HCT116 (cell line): ENCODE measurements at regions not wholly inside any gene's neighbourhood (a gene's known extent, or its start where the extent isn't known, plus 50 kb on each side); places are given as distances from the start of the nearest gene placed in this dataset.

Experiments
- ATAC-seq: fragments of 200-7000 bp; cut with Tn5 transposase; 2 replicates; pipeline ENCODE4 v1.9.1; 2020; ENCODE audit warnings: mild to moderate bottlenecking, moderate library complexity
- BruUV-seq: library from RNA; stranded (reverse); fragments of 400-500 nt; replicated peaks from 2 replicates; lab custom pipeline; 2021; lab: Mats Ljungman, UMichigan
- CTCF ChIA-PET: fragments of 300-600 bp; sonication (Branson Sonifier 250); formaldehyde crosslinking; loops from one replicate; lab custom pipeline; 2021; ENCODE audit warnings: antibody characterized with exemption; lab: Charles Lee
- POLR2A ChIA-PET: fragments of 300-600, 350-600 bp; sonication (Branson Sonifier 250); formaldehyde crosslinking; loops from one replicate; lab custom pipeline; 2021; ENCODE audit warnings: antibody characterized with exemption; lab: Charles Lee
- RAD21 ChIA-PET, 2 experiments: fragments of 300-600 bp; sonication (Branson Sonifier 250); formaldehyde crosslinking; loops; one replicate each; lab custom pipeline; 2023; ENCODE audit warnings: low total read pairs in 2 of 2; ENCODE audit not compliant: uncharacterized antibody in 2 of 2, unreplicated experiment in 2 of 2, low non-redundant PET in 1 of 2; lab: Charles Lee
- DNase-seq: peaks from one replicate; pipeline ENCODE4 v3.0.0-alpha.2; 2010; ENCODE audit warnings: low read depth, low spot score
- H2AFZ ChIP-seq: fragments of 200-600 bp; shearing (Covaris generic), sonication (generic); 2 replicates; pipeline ENCODE4 v1.6.1; 2017; ENCODE audit warnings: low read depth, mixed run types, mixed read lengths, antibody characterized with exemption, low read length; ENCODE audit not compliant: poor library complexity, severe bottlenecking
- H3K27ac ChIP-seq: 2 replicates; pipeline ENCODE4 v1.5.1; 2012; ENCODE audit warnings: low read depth, low read length
- H3K27me3 ChIP-seq: fragments of 200-600 bp; sonication (generic); 2 replicates; pipeline ENCODE4 v1.6.1; 2016; ENCODE audit warnings: mixed run types, low read length, mixed read lengths; ENCODE audit not compliant: insufficient read depth
- H3K36me3 ChIP-seq, 2 experiments: fragments of 200-500 bp in 1 of 2; fragments of 200-600 bp in 1 of 2; sonication (Bioruptor generic) in 1 of 2; sonication (generic) in 1 of 2; 2 replicates each; pipeline versions ENCODE4 v1.5.1 to v1.6.1; 2014 to 2016; ENCODE audit warnings: low read length in 2 of 2, inconsistent platforms in 1 of 2, mixed read lengths in 1 of 2, mixed run types in 1 of 2; ENCODE audit not compliant: insufficient read depth in 2 of 2, control insufficient read depth in 1 of 2
- H3K4me1 ChIP-seq, 2 experiments: fragments of 200-600 bp in 1 of 2; sonication (generic) in 1 of 2; 2 replicates each; pipeline versions ENCODE4 v1.5.1 to v1.6.1; 2012 to 2017; ENCODE audit warnings: low read length in 2 of 2, inconsistent platforms in 1 of 2, mild to moderate bottlenecking in 1 of 2, mixed read lengths in 1 of 2, mixed run types in 1 of 2, moderate library complexity in 1 of 2; ENCODE audit not compliant: insufficient read depth in 2 of 2, control insufficient read depth in 1 of 2
- H3K4me2 ChIP-seq: fragments of 200-600 bp; sonication (generic); 2 replicates; pipeline ENCODE4 v1.6.1; 2017; ENCODE audit warnings: mixed run types, low read length, mixed read lengths
- H3K4me3 ChIP-seq, 2 experiments: fragments of 200-600 bp in 1 of 2; sonication (generic) in 1 of 2; replicated peaks in 1 of 2; 2 replicates each; pipeline ENCODE4 v1.5.1; 2011 to 2016; ENCODE audit warnings: low read length in 2 of 2, control low read depth in 1 of 2, low read depth in 1 of 2, mild to moderate bottlenecking in 1 of 2, mixed read lengths in 1 of 2, mixed run types in 1 of 2
- H3K79me2 ChIP-seq: fragments of 200-600 bp; sonication (generic); 2 replicates; pipeline ENCODE4 v1.6.1; 2017; ENCODE audit warnings: mild to moderate bottlenecking, mixed run types, low read length, moderate library complexity, mixed read lengths; ENCODE audit not compliant: insufficient read depth
- H3K9ac ChIP-seq: fragments of 200-600 bp; sonication (generic); 2 replicates; pipeline ENCODE4 v1.6.1; 2016; ENCODE audit warnings: low read length, mixed read lengths
- H3K9me2 ChIP-seq: fragments of 200-600 bp; sonication (generic), shearing (Covaris generic); 2 replicates; pipeline ENCODE4 v1.6.1; 2017; ENCODE audit warnings: mixed run types, mild to moderate bottlenecking, moderate library complexity; ENCODE audit not compliant: insufficient read depth
- H3K9me3 ChIP-seq, 2 experiments: fragments of 200-500 bp in 1 of 2; fragments of 200-600 bp in 1 of 2; sonication (Bioruptor generic) in 1 of 2; sonication (generic) in 1 of 2; 2 replicates each; pipeline ENCODE4 v1.6.1; 2014 to 2017; ENCODE audit warnings: low read length in 2 of 2, mixed read lengths in 2 of 2, inconsistent platforms in 1 of 2, low read depth in 1 of 2, mild to moderate bottlenecking in 1 of 2, mixed run types in 1 of 2, moderate library complexity in 1 of 2; ENCODE audit not compliant: control insufficient read depth in 1 of 2, insufficient read depth in 1 of 2
- H4K20me1 ChIP-seq: fragments of 200-600 bp; sonication (generic), shearing (Covaris generic); 2 replicates; pipeline ENCODE4 v1.6.1; 2017; ENCODE audit warnings: mixed run types, mild to moderate bottlenecking, moderate library complexity; ENCODE audit not compliant: insufficient read depth
- ATF3 ChIP-seq: IDR thresholded peaks from 2 replicates; pipeline ENCODE4 v1.6.1; 2012
- CBX3 ChIP-seq: IDR thresholded peaks from 2 replicates; pipeline ENCODE4 v1.6.1; 2012; ENCODE audit warnings: low read depth
- CTCF ChIP-seq, 3 experiments: fragments of 200-600 bp in 1 of 3; sonication (generic) in 1 of 3; IDR thresholded peaks in 2 of 3; conservative IDR thresholded peaks in 1 of 3; 2 replicates each; pipeline ENCODE4 v1.5.1; 2012 to 2017; ENCODE audit warnings: low read depth in 2 of 3, low read length in 2 of 3, antibody characterized with exemption in 1 of 3, borderline replicate concordance in 1 of 3, control low read depth in 1 of 3, mild to moderate bottlenecking in 1 of 3, mixed read lengths in 1 of 3, mixed run types in 1 of 3, moderate library complexity in 1 of 3; ENCODE audit not compliant: insufficient read depth in 1 of 3
- EGR1 ChIP-seq: IDR thresholded peaks from 2 replicates; pipeline ENCODE4 v1.6.1; 2012; ENCODE audit warnings: low read depth
- ELF1 ChIP-seq: IDR thresholded peaks from 2 replicates; pipeline ENCODE4 v1.6.1; 2012; ENCODE audit warnings: low read depth, borderline replicate concordance
- EZH2 ChIP-seq: fragments of 200-600 bp; sonication (generic); IDR thresholded peaks from 2 replicates; pipeline ENCODE4 v1.6.1; 2017; ENCODE audit warnings: antibody characterized with exemption, mixed run types
- EZH2phosphoT487 ChIP-seq: fragments of 200-600 bp; IDR thresholded peaks from 2 replicates; pipeline ENCODE4 v1.6.1; 2018; ENCODE audit warnings: antibody characterized with exemption, borderline replicate concordance
- FOSL1 ChIP-seq: IDR thresholded peaks from 2 replicates; pipeline ENCODE4 v1.6.1; 2012; ENCODE audit warnings: low read depth
- JUND ChIP-seq: IDR thresholded peaks from 2 replicates; pipeline ENCODE4 v1.6.1; 2012
- POLR2AphosphoS5 ChIP-seq: IDR thresholded peaks from 2 replicates; pipeline ENCODE4 v1.6.1; 2011; ENCODE audit warnings: mild to moderate bottlenecking, low read depth, low read length, moderate library complexity
- RAD21 ChIP-seq: IDR thresholded peaks from 2 replicates; pipeline ENCODE4 v1.6.1; 2012; ENCODE audit warnings: low read depth, mild to moderate bottlenecking
- REST ChIP-seq: IDR thresholded peaks from 2 replicates; pipeline ENCODE4 v1.6.1; 2012; ENCODE audit warnings: low read depth
- SIN3A ChIP-seq: IDR thresholded peaks from 2 replicates; pipeline ENCODE4 v1.6.1; 2012; ENCODE audit warnings: low read depth
- SRF ChIP-seq: IDR thresholded peaks from 2 replicates; pipeline ENCODE4 v1.6.1; 2012; ENCODE audit warnings: low read depth
- TCF7L2 ChIP-seq: IDR thresholded peaks from 2 replicates; pipeline ENCODE4 v1.7.0; 2011; ENCODE audit warnings: borderline replicate concordance, inconsistent platforms; ENCODE audit not compliant: insufficient read depth, insufficient read length; ENCODE audit errors: extremely low read depth
- ZBTB33 ChIP-seq: IDR thresholded peaks from 2 replicates; pipeline ENCODE4 v1.6.1; 2011; ENCODE audit warnings: mild to moderate bottlenecking, low read length, moderate library complexity; ENCODE audit not compliant: insufficient replicate concordance; ENCODE audit errors: extremely low read depth
- ZFX ChIP-seq: fragments of 450-650 bp; IDR thresholded peaks from 2 replicates; pipeline ENCODE4 v1.6.1; 2017
- ZNF274 ChIP-seq: fragments of 200-500 bp; sonication (Bioruptor generic); IDR thresholded peaks from 2 replicates; pipeline ENCODE4 v1.6.1; 2014; ENCODE audit warnings: mild to moderate bottlenecking, low read depth, low read length, inconsistent platforms
- intact Hi-C: fragments of 100-400 bp; cut with micrococcal nuclease; formaldehyde crosslinking; loops from 2 replicates; pipeline ENCODE4 v1.10.0; 2022

GRCh38 chr20:54717983-54718382, 242.6 kb downstream of the DOK5 start:
- Histone ChIP-seq H3K79me2 (no peaks in the 10 kb centered on the region), H3K27ac (no peak overlapping the region), H3K4me1 (no peaks in the 10 kb centered on the region), H3K9me3 (no peaks in the 10 kb centered on the region), H3K4me3 (no peak overlapping the region)
- intact Hi-C loops = no loop called here
- ChIA-PET RAD21 (no interaction called here), POLR2A (no interaction called here)
- BruUV-seq = no TSS peak
- TF ChIP-seq ZFX (no peak), REST (no peak), SIN3A (no peak), EGR1 (no peak), TCF7L2 (no peak), CBX3 (no peak), SRF (no peak), POLR2AphosphoS5 (no peak), FOSL1 (no peak), EZH2phosphoT487 (no peak), ATF3 (no peak), JUND (no peak), EZH2 (no peak), ZBTB33 (no peak), ZNF274 (no peak), RAD21 (no peak), CTCF (IDR thresholded peaks at IDR 0.05 in 2 of 3, conservative IDR thresholded peaks at IDR 0.05 in 1 of 3; ENCODE audit: borderline replicate concordance in 1 of 3, insufficient read depth in 1 of 3, low read depth in 2 of 3, low read length in 2 of 3) (no peak), ELF1 (no peak)
- TF ChIP-seq, all 23 proteins: peak for 0
- Histone ChIP-seq H3K4me2 (no peak overlapping the region), H3K36me3 (no peaks in the 10 kb centered on the region), H3K9me2 (no peaks in the 10 kb centered on the region), H4K20me1 (no peaks in the 10 kb centered on the region), H3K9ac (no peak overlapping the region), H2AFZ (no peak overlapping the region), H3K27me3 (no peaks in the 10 kb centered on the region)
- CTCF ChIA-PET = no interaction called here
- ATAC-seq = no peak
- DNase-seq = no peak
